ENCODE measurements at regions not wholly inside any gene's neighbourhood (a gene's known extent, or its start where the extent isn't known, plus 50 kb on each side); places are given as distances from the start of the nearest gene placed in this dataset.

DNA sequence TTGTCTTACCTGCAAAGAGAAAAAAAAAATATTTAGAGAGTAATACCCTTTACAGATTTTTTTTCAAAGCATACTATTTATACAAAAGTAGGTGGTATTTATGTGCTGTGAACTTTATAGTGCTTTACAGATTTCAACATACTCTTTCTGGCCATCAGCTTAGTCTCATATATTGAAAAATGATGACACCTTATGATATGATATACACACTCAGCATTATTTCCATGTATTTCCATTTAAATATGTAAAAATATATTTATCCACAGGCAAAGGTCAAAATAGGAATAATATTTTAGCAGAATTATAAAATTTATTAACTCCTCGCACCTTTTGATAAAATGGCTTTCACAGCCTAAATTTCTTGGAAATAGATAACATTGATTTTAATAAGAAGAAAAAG, 815.8 kb upstream of the EPHA5 start:
- TF ChIP-seq, protein P1, sequence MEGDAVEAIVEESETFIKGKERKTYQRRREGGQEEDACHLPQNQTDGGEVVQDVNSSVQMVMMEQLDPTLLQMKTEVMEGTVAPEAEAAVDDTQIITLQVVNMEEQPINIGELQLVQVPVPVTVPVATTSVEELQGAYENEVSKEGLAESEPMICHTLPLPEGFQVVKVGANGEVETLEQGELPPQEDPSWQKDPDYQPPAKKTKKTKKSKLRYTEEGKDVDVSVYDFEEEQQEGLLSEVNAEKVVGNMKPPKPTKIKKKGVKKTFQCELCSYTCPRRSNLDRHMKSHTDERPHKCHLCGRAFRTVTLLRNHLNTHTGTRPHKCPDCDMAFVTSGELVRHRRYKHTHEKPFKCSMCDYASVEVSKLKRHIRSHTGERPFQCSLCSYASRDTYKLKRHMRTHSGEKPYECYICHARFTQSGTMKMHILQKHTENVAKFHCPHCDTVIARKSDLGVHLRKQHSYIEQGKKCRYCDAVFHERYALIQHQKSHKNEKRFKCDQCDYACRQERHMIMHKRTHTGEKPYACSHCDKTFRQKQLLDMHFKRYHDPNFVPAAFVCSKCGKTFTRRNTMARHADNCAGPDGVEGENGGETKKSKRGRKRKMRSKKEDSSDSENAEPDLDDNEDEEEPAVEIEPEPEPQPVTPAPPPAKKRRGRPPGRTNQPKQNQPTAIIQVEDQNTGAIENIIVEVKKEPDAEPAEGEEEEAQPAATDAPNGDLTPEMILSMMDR (conservative IDR thresholded peaks at IDR 0.05; ENCODE audit: low read depth, low read length): no peak
- TF ChIP-seq EZH2 (IDR thresholded peaks at IDR 0.05; ENCODE audit: borderline replicate concordance, low read depth, low read length, poor library complexity, severe bottlenecking): no peak
